ENCODE measurements at regions not wholly inside any gene's neighbourhood (a gene's known extent, or its start where the extent isn't known, plus 50 kb on each side); places are given as distances from the start of the nearest gene placed in this dataset.

DNA sequence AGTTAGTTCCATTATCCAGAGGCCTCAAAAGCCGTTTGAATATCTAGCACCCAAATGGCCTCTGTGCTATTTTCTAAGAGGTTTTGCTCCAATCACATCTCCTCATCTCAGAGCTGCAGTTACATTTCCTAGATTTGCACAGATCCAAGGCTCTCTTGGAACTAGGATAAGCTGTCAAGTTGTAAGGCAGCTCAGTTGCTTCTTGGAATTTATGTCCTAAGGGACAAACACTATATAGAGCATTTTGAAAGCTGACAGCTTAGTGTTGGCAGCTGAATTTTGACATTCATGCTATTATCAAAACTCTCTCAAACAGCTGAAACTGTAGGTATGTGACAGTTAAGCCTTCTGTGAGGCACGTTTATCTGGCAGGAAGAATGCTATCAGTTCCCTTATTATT is 97.0 kb downstream of the MACIR start:
- Mint-ChIP-seq H3K36me3 (no peaks in the 10 kb centered on the region), H3K4me3 (no peak overlapping the region), H3K9me3 (no peaks in the 10 kb centered on the region), H3K27me3 (ENCODE audit: low read depth) (no peaks in the 10 kb centered on the region), H3K27ac (no peak overlapping the region), H3K4me1 (peaks cover 45% of the 10 kb centered on the region)
- DNase-seq (ENCODE audit: low spot score in 2 of 2, unreplicated experiment in 2 of 2) = no peak
- TF ChIP-seq, protein P1, sequence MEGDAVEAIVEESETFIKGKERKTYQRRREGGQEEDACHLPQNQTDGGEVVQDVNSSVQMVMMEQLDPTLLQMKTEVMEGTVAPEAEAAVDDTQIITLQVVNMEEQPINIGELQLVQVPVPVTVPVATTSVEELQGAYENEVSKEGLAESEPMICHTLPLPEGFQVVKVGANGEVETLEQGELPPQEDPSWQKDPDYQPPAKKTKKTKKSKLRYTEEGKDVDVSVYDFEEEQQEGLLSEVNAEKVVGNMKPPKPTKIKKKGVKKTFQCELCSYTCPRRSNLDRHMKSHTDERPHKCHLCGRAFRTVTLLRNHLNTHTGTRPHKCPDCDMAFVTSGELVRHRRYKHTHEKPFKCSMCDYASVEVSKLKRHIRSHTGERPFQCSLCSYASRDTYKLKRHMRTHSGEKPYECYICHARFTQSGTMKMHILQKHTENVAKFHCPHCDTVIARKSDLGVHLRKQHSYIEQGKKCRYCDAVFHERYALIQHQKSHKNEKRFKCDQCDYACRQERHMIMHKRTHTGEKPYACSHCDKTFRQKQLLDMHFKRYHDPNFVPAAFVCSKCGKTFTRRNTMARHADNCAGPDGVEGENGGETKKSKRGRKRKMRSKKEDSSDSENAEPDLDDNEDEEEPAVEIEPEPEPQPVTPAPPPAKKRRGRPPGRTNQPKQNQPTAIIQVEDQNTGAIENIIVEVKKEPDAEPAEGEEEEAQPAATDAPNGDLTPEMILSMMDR (IDR thresholded peaks at IDR 0.05; ENCODE audit: unreplicated experiment) = no peak

DNA sequence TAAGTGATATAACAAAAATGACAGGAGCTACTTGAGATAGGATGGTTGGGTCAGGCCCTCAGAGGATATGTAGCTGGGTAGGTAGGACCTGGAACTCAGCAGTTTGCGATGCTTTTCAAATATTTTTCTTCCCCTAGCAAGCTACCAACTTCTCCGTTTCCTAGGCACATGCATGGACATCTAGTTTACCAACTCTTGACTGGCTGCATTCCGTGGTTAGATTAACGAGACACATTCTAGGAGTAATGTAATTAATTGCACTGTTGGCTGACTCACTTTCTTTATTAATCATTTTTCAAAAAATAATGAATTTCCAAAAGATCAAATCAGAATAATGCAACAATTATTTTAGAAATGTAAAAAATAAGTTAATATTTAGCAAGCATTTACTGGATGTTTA is 95.9 kb downstream of the MACIR start:
- Mint-ChIP-seq H3K36me3 (no peaks in the 10 kb centered on the region), H3K9me3 (no peaks in the 10 kb centered on the region), H3K4me3 (no peak overlapping the region), H3K27me3 (ENCODE audit: low read depth) (no peaks in the 10 kb centered on the region), H3K4me1 (peaks cover 43% of the 10 kb centered on the region), H3K27ac (no peak overlapping the region)
- TF ChIP-seq, protein P1 (IDR thresholded peaks at IDR 0.05; ENCODE audit: unreplicated experiment) = no peak
- DNase-seq (ENCODE audit: low spot score in 2 of 2, unreplicated experiment in 2 of 2) = no peak

GRCh38 chr5:103353581-103353980 is 95.0 kb downstream of the MACIR start:
- Mint-ChIP-seq H3K27me3 (ENCODE audit: low read depth) (no peaks in the 10 kb centered on the region), H3K4me1 (peaks cover 34% of the 10 kb centered on the region), H3K4me3 (no peak overlapping the region), H3K9me3 (no peaks in the 10 kb centered on the region), H3K36me3 (no peaks in the 10 kb centered on the region), H3K27ac (no peak overlapping the region)
- TF ChIP-seq, protein P1 (IDR thresholded peaks at IDR 0.05; ENCODE audit: unreplicated experiment) = no peak
- DNase-seq (ENCODE audit: low spot score in 2 of 2, unreplicated experiment in 2 of 2) = no peak

- H3K4me1 Mint-ChIP-seq = no peaks in the 10 kb centered on the region
- no peaks in the 10 kb centered on the region for H3K36me3 Mint-ChIP-seq
- no peak overlapping the region for H3K4me3 Mint-ChIP-seq
- TF ChIP-seq, protein P1 (IDR thresholded peaks at IDR 0.05; ENCODE audit: unreplicated experiment) = no peak
- no peak overlapping the region for H3K27ac Mint-ChIP-seq
- DNase-seq (ENCODE audit: low spot score in 2 of 2, unreplicated experiment in 2 of 2) = no peak
- peaks cover under 1% of the 10 kb centered on the region for H3K9me3 Mint-ChIP-seq
- H3K27me3 Mint-ChIP-seq (ENCODE audit: low read depth) = no peaks in the 10 kb centered on the region
Measured at GRCh38 chr5:103347716-103348423, 89.3 kb downstream of the MACIR start.

GRCh38 chr5:103346162-103346748 is 87.7 kb downstream of the MACIR start:
- TF ChIP-seq, protein P1 (IDR thresholded peaks at IDR 0.05; ENCODE audit: unreplicated experiment) = no peak
- H3K4me1 Mint-ChIP-seq = no peaks in the 10 kb centered on the region
- no peak overlapping the region for H3K4me3 Mint-ChIP-seq

More at GRCh38 chr5:103346162-103346748, 87.7 kb downstream of the MACIR start:
- no peaks in the 10 kb centered on the region for H3K27me3 Mint-ChIP-seq (ENCODE audit: low read depth)
- H3K9me3 Mint-ChIP-seq = peaks cover 13% of the 10 kb centered on the region
- no peaks in the 10 kb centered on the region for H3K36me3 Mint-ChIP-seq
- DNase-seq (ENCODE audit: low spot score in 2 of 2, unreplicated experiment in 2 of 2) = no peak
- H3K27ac Mint-ChIP-seq = no peak overlapping the region
